GM18951 (cell line): ENCODE measurements at regions not wholly inside any gene's neighbourhood (a gene's known extent, or its start where the extent isn't known, plus 50 kb on each side); places are given as distances from the start of the nearest gene placed in this dataset.

Source experiments
- POLR2A ChIP-seq: IDR thresholded peaks from 4 replicates; pipeline ENCODE4 v1.6.1; 2011; ENCODE audit warnings: mild to moderate bottlenecking; ENCODE audit not compliant: insufficient read length, insufficient read depth; ENCODE audit errors: extremely low read depth
- in situ Hi-C: fragments of 300-500 bp; cut with MboI; formaldehyde crosslinking; loops from one replicate; pipeline ENCODE4 v1.12.0; 2022; ENCODE audit warnings: low sequenced_read_pairs, mixed read lengths, inconsistent platforms; ENCODE audit not compliant: unreplicated experiment

GRCh38 chr1:65049941-65050713 lies 83.8 kb upstream of the JAK1 start:
- in situ Hi-C loops: loop anchor here (25.0 kb wide), 2 partner anchors 637 to 788 kb away; no protein-coding TSS in a partner anchor
- no peak for TF ChIP-seq POLR2A

DNA sequence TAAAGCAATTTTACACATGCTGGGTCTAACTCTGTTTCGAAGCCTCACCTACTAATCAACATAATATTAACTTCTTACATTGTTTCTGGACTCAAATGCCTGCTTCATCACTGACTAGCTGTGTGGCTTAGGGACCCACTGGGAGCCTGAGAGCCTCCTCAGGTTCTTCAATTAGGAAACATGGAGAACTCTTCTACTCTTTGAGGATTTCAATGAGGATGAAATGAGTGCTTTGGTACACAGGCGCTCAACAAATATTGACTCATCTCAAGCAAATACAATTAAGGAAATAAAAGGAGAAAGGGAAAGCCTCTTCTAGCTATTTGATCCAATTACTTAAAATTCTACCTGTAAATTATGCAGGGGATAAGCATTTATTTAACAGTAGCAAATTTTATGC lies 84.4 kb upstream of the JAK1 start:
- no peak for TF ChIP-seq POLR2A
- in situ Hi-C loops: loop anchor here (25.0 kb wide), 1 partner anchor 637 kb away; no protein-coding TSS in a partner anchor

DNA sequence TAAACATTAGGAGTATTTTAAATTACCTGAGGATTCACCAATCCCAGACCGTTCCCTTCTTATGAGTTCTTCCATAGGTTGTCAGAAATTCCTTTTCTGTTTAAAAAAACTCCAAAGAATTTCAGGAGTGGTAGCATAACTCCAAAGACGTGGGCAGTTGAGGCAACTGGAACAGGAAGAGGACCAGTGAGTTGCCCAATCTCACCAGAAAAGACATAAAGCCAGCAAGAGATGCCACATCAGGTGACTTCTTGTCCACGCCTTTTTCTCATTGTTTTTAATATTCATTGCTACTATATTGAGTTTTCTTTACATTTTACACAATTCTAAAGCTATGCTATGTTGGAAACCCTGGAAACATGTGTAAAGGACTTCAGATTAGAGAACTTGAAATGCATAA lies 88.1 kb upstream of the JAK1 start:
- in situ Hi-C loops: loop anchor here (25.0 kb wide), 1 partner anchor 633 kb away; no protein-coding TSS in a partner anchor
- no peak for TF ChIP-seq POLR2A

DNA sequence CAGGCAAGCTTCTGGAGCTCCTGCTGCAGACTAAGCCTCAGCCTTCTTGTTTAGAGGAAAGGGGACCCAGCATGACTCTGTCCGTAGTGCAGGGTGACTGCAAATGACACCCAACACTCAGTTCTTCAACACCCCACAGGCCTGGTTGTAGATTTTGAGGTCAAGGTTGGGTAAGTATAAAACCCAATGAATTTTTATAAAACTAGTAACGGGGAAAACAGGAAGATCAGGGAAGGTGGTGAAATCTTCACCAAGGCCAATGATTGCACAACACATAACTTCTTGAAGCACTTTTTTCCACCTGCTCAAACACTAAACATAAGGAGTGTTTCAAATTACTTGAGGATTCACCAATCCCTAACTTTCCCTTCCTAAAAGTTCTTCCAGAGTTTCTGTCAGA lies 89.4 kb upstream of the JAK1 start:
- in situ Hi-C loops: loop anchor here (25.0 kb wide), 1 partner anchor 632 kb away; no protein-coding TSS in a partner anchor
- no peak for TF ChIP-seq POLR2A

GRCh38 chr1:65056234-65056633 lies 89.9 kb upstream of the JAK1 start:
- no peak for TF ChIP-seq POLR2A
- in situ Hi-C loops: loop anchor here (25.0 kb wide), 1 partner anchor 631 kb away; no protein-coding TSS in a partner anchor

DNA sequence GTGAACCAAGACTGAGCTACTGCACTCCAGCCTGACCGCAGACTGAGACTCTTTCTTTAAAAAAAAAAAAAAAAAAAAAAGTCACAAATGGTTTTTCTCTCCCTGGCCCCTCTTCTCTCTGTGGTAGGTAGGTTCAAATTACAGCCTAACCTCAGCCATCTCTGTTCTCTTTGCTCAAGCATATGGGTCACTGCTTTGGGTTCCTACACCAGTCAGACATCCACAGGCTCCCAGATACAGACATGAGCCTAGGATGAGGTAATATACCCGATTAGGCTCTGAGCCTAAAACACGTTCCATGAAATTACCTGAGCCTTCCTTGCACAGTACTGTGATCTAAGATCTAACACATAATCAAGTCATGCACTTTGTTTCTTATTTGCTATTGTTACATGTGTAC lies 90.5 kb upstream of the JAK1 start:
- in situ Hi-C loops: loop anchor here (25.0 kb wide), 1 partner anchor 630 kb away; no protein-coding TSS in a partner anchor
- no peak for TF ChIP-seq POLR2A

DNA sequence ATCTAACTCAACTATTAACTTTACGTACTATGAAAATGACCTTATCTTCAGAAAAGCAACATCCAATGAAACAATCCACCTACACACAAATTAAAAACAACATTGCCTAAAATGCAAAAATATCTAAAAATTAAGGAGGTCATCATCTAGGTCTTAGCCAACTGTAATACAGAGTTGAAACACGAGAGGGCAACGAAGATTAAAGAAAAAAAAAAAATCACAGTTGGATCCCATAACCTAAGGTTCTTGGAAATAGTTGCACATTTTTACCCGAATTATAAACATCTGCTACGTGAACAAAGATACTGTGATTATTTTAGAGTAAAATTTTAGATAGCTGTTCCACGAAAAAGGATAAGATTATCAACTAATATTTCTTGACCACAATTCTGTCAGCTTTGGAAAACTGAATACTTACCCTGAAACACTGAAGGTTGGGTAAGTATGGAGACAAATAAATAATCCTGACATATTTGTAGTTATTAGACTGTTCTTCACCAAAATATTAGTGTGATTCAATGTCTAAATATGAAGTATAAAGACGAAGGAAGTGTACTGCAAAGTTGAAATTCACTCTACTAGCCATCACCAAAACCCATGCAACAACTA lies 88.0 kb upstream of the AK4 start:
- in situ Hi-C loops: loop anchor here (25.0 kb wide), 1 partner anchor 627 kb away; no protein-coding TSS in a partner anchor
- TF ChIP-seq POLR2A: no peak

GRCh38 chr1:65062339-65062738 lies 85.7 kb upstream of the AK4 start:
- TF ChIP-seq POLR2A: no peak
- in situ Hi-C loops: loop anchor here (25.0 kb wide), 1 partner anchor 625 kb away; no protein-coding TSS in a partner anchor

DNA sequence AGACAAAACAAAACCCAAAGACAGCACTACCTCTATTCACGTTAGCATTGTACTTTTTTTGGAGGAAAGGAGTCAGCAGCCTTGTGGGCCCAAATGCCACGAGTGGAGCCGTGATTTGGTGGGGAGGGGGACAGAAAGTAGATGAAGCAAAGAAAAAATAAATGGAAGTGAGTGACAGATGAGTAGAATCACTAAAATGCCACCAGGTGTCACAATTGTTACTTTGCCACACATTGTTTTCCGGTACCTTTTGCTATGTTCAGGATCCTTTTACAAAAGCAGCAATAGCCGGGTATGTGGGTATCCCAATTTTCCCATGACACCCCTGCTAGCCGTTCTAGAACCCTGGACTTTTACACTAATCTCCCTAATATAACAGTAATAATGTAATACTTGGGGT lies 85.0 kb upstream of the AK4 start:
- TF ChIP-seq POLR2A: no peak
- in situ Hi-C loops: loop anchor here (25.0 kb wide), 1 partner anchor 624 kb away; no protein-coding TSS in a partner anchor

GRCh38 chr1:65064981-65065380 lies 83.0 kb upstream of the AK4 start:
- no peak for TF ChIP-seq POLR2A
- in situ Hi-C loops: loop anchor here (25.0 kb wide), 1 partner anchor 622 kb away; no protein-coding TSS in a partner anchor

DNA sequence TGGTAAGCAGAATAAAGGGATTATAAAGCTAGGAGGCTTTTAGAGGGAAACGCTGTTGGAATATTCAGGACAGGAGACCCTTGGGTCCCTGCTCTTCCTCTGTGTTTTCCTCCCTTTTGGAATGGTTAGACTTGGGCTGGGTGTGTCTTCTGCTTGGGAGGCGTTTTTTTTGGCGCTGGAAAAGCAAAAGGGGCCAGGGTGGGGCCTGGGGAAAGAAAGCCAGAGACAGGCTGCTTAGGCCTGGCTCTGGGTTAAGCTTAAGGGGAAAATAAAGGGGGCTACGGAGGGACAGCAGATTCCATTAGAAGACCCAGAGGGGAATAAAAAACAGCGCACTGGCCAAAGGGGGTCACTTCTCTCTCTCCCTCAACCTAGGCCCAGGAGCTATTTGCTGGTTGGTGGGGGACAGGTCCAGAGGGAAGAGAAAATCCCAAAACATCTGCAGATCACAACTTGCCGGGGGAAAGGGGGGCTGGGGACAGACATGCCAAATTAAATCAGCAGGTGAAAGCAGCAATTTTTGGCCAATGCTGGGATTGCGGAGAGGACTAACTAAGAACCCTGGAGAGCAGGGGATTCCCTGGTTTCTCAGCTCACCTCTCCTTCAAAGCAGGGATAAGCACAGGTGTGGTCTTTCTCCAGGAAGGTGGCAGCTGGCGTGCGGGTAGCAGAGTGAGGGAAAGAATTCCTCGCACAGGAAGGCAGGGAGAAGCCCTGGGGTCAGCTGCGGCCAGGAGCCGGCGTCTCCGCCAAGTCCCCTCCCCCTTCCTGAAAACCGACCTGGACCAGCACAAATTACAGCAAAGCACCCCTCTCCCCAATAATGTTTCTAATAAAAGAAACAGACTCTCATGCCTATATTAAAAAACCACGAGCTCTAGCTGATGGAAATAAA lies 82.2 kb upstream of the AK4 start:
- TF ChIP-seq POLR2A: no peak
- in situ Hi-C loops: loop anchor here (25.0 kb wide), 1 partner anchor 622 kb away; no protein-coding TSS in a partner anchor

GRCh38 chr1:65066419-65066765 lies 81.6 kb upstream of the AK4 start:
- TF ChIP-seq POLR2A: no peak
- in situ Hi-C loops: loop anchor here (25.0 kb wide), 1 partner anchor 621 kb away; no protein-coding TSS in a partner anchor

DNA sequence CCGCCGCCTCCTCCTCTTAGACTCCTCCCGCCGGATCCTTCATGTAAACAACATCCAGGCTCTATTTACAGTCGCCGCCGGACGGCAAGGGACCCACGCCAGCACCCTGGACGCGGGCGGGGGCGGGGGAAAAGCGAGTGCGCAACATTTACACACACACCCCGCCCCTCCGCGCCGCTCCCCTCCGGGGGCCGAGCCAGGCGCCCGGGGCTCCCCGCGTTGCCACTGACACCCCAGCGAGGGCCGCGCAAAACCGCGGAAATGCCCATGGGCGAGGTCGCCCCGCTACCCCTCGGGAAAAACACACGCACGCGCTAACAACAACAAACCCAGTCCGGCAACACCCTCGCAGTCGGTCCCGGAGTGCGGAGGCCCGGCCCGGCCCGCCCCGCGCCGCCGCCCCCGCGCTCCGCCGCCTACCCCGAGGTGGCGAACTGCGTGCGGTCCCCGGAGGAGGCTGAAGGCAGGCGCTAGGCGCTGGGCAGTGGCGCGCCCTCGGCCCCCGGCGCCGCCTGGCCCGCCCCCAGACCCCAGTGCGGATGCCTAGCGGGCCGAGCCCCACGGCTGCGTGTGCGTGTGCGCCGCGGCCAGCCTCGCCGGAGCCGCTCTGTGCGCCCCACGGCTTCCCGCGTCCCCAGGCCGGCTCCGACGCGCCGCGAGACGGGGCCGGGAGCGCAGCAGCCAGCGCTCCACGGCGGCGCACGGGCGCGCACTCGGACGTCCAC lies 81.1 kb upstream of the AK4 start:
- no peak for TF ChIP-seq POLR2A
- in situ Hi-C loops: loop anchor here (25.0 kb wide), 1 partner anchor 620 kb away; no protein-coding TSS in a partner anchor
